Calu3 (cell line): ENCODE measurements at regions not wholly inside any gene's neighbourhood (a gene's known extent, or its start where the extent isn't known, plus 50 kb on each side); places are given as distances from the start of the nearest gene placed in this dataset.

ENCODE experiments used
- BruUV-seq: library from RNA; stranded (reverse); fragments of 400-500 nt; replicated peaks from 2 replicates; lab custom pipeline; 2021; lab: Mats Ljungman, UMichigan
- CTCF ChIA-PET: fragments of 300-600 bp; sonication (Branson Sonifier 250); formaldehyde crosslinking; loops from one replicate; lab custom pipeline; 2022; ENCODE audit warnings: antibody characterized with exemption; lab: Charles Lee
- DNase-seq: peaks from one replicate; pipeline ENCODE4 v3.0.0; 2022
- H3K27ac Mint-ChIP-seq: one replicate; pipeline ENCODE4 v1.8.0; 2022; ENCODE audit warnings: mixed read lengths; ENCODE audit not compliant: unreplicated experiment
- H3K27me3 Mint-ChIP-seq: one replicate; pipeline ENCODE4 v1.8.0; 2022; ENCODE audit warnings: mixed read lengths; ENCODE audit not compliant: unreplicated experiment
- H3K36me3 Mint-ChIP-seq: one replicate; pipeline ENCODE4 v1.8.0; 2022; ENCODE audit warnings: mild to moderate bottlenecking, moderate library complexity, mixed read lengths; ENCODE audit not compliant: insufficient read depth, unreplicated experiment
- H3K4me1 Mint-ChIP-seq: one replicate; pipeline ENCODE4 v1.8.0; 2022; ENCODE audit warnings: mild to moderate bottlenecking, low read depth, mixed read lengths; ENCODE audit not compliant: unreplicated experiment
- H3K4me3 Mint-ChIP-seq: one replicate; pipeline ENCODE4 v1.8.0; 2022; ENCODE audit warnings: mild to moderate bottlenecking, low read depth, moderate library complexity, mixed read lengths; ENCODE audit not compliant: unreplicated experiment
- H3K9me3 Mint-ChIP-seq: one replicate; pipeline ENCODE4 v1.8.0; 2022; ENCODE audit warnings: low read depth, mixed read lengths; ENCODE audit not compliant: unreplicated experiment
- intact Hi-C: fragments of 100-400 bp; cut with micrococcal nuclease; formaldehyde crosslinking; loops from one replicate; pipeline ENCODE4 v1.10.0; 2022; ENCODE audit not compliant: unreplicated experiment
- TF ChIP-seq, protein P1 (sequence below): fragments of 200-600 bp; IDR thresholded peaks from one replicate; pipeline ENCODE4 v1.8.0; 2022; ENCODE audit warnings: antibody characterized with exemption; ENCODE audit not compliant: unreplicated experiment

DNA sequence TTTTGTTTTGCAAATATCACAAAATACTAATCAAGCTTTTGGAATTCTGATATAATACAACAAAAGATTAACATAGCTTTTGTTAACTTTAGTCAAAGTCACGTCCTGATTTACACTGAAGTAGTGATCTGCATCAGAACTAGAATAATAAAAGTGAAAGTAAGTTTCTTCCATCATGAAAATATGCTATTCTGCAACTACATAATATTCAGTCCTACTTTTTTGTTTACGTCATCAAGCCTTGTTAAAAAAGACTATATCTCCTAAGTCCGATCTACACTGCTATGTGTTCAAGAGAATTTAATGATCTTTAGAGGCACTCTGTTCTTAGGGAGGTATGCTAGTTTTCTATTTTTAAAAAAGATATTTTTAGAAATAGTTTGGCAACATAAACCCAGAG is 330.1 kb downstream of the ARPP21 start:
- TF ChIP-seq, protein P1, sequence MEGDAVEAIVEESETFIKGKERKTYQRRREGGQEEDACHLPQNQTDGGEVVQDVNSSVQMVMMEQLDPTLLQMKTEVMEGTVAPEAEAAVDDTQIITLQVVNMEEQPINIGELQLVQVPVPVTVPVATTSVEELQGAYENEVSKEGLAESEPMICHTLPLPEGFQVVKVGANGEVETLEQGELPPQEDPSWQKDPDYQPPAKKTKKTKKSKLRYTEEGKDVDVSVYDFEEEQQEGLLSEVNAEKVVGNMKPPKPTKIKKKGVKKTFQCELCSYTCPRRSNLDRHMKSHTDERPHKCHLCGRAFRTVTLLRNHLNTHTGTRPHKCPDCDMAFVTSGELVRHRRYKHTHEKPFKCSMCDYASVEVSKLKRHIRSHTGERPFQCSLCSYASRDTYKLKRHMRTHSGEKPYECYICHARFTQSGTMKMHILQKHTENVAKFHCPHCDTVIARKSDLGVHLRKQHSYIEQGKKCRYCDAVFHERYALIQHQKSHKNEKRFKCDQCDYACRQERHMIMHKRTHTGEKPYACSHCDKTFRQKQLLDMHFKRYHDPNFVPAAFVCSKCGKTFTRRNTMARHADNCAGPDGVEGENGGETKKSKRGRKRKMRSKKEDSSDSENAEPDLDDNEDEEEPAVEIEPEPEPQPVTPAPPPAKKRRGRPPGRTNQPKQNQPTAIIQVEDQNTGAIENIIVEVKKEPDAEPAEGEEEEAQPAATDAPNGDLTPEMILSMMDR, result no peak
- Mint-ChIP-seq H3K9me3 (no peaks in the 10 kb centered on the region), H3K4me3 (no peak overlapping the region), H3K27ac (no peak overlapping the region), H3K4me1 (no peaks in the 10 kb centered on the region), H3K36me3 (no peaks in the 10 kb centered on the region), H3K27me3 (no peaks in the 10 kb centered on the region)
- BruUV-seq, result no TSS peak
- CTCF ChIA-PET, result no interaction called here
- DNase-seq, result no peak
- intact Hi-C loops, result loop anchor here (5.0 kb wide), 2 partner anchors 153 to 573 kb away; no protein-coding TSS in a partner anchor

DNA sequence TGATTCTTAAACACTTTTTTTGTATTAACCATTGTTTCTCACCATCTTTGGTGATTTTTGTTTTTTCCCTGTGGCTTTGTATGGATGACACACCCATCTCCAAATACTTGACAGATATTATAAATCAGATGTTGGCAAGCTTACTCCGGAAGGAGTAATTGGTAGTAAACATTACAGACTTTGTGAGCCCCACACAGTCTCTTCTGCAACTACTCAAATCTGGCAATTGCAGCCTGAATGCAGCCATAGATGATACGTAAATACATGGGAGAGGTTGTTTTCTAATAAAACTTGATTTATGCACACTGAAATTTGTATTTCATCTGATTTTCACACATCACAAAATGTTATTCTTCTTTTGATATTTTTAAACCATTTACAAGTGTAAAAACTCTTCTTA is 331.5 kb downstream of the ARPP21 start:
- Mint-ChIP-seq H3K4me3 (no peak overlapping the region), H3K27me3 (no peaks in the 10 kb centered on the region), H3K27ac (no peak overlapping the region), H3K4me1 (no peaks in the 10 kb centered on the region), H3K36me3 (no peaks in the 10 kb centered on the region), H3K9me3 (no peaks in the 10 kb centered on the region)
- DNase-seq, result no peak
- CTCF ChIA-PET, result no interaction called here
- BruUV-seq, result no TSS peak
- TF ChIP-seq, protein P1, result no peak
- intact Hi-C loops, result no loop called here

DNA sequence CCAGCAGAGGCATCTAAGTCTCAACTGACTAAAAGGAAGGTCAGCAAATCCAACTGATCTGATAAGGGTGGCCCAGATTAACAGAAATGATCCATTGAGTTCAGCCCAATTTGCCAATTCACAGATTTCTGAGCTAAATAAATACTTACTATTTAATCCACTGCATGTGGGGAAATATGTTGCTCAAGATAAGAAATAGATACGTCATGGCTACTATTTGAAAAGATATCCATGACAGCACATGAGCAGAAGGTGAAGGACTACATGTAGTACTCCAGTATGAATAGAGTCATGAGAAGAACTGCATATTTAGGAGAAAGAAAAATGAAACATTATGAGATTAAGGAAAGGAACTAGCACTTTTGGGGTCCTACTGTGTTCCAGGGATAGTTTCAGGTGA is 332.4 kb downstream of the ARPP21 start:
- DNase-seq, result no peak
- no peaks in the 10 kb centered on the region for H3K4me1 Mint-ChIP-seq
- BruUV-seq, result no TSS peak
- H3K4me3 Mint-ChIP-seq, result no peak overlapping the region
- intact Hi-C loops, result no loop called here
- H3K36me3 Mint-ChIP-seq, result no peaks in the 10 kb centered on the region
- no peak overlapping the region for H3K27ac Mint-ChIP-seq
- TF ChIP-seq, protein P1, result no peak
- H3K27me3 Mint-ChIP-seq, result no peaks in the 10 kb centered on the region
- CTCF ChIA-PET, result no interaction called here
- H3K9me3 Mint-ChIP-seq, result no peaks in the 10 kb centered on the region

DNA sequence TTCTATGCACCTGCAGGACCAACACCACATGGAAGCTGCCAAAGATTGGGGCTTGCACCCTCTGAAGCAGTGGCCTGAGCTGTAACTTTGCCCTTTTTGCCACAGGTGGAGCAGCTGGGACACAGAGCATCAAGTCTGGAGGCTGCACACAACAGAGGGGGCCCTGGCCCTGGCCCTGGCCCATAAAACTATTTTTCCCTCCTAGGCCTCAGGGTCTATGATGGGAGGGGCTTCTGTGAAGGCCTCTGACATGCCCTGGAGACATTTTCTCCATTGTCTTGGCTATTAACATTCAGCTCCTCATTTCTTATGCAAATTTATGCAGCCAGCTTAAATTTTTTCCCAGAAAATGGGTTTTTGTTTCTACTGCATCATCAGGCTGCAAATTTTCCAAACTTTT is 335.5 kb downstream of the ARPP21 start:
- H3K36me3 Mint-ChIP-seq, result no peaks in the 10 kb centered on the region
- H3K4me3 Mint-ChIP-seq, result no peak overlapping the region
- intact Hi-C loops, result no loop called here
- no peaks in the 10 kb centered on the region for H3K4me1 Mint-ChIP-seq
- DNase-seq, result no peak
- no peak overlapping the region for H3K27ac Mint-ChIP-seq
- no TSS peak for BruUV-seq
- H3K27me3 Mint-ChIP-seq, result no peaks in the 10 kb centered on the region
- CTCF ChIA-PET, result no interaction called here
- TF ChIP-seq, protein P1, result no peak
- no peaks in the 10 kb centered on the region for H3K9me3 Mint-ChIP-seq

DNA sequence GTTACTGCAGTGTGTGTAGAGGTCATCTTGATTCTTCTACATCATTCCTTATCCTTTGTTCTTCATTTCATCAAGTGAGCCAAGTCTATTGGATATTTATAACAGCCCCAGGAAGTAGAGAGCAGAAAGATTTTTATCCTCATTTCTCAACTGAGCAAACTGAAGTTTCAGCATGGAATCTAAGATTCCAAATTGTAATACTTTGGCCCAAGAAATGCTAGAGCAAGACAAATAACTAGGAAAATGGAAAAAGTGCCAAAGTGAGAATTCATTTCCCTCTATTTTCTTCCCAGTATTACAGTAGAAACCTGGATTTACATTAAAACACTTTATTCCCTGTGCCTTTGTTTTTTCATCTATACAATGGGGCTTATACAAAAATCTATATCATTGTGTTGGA is 346.8 kb downstream of the ARPP21 start:
- Mint-ChIP-seq H3K4me1 (no peaks in the 10 kb centered on the region), H3K27ac (no peak overlapping the region), H3K27me3 (no peaks in the 10 kb centered on the region), H3K9me3 (no peaks in the 10 kb centered on the region), H3K4me3 (no peak overlapping the region), H3K36me3 (no peaks in the 10 kb centered on the region)
- no peak for DNase-seq
- TF ChIP-seq, protein P1, result no peak
- intact Hi-C loops, result no loop called here
- CTCF ChIA-PET, result no interaction called here
- BruUV-seq, result no TSS peak
